Omental fat pad (tissue), 3 donors: ENCODE measurements at regions not wholly inside any gene's neighbourhood (a gene's known extent, or its start where the extent isn't known, plus 50 kb on each side); places are given as distances from the start of the nearest gene placed in this dataset.

ENCODE experiments used
- ATAC-seq: fragments of 150-250 bp; one replicate; pipeline ENCODE4 v1.9.1; 2016; ENCODE audit warnings: mild to moderate bottlenecking, moderate library complexity; ENCODE audit not compliant: low FRiP score
- DNase-seq: peaks from one replicate; pipeline ENCODE4 v3.0.0-alpha.2; 2019; ENCODE audit warnings: low spot score
- CTCF ChIP-seq, 3 donors: fragments of 450-650 bp; IDR thresholded peaks; one replicate each; pipeline ENCODE4 v1.5.1; 2016 to 2017; ENCODE audit warnings: antibody characterized with exemption in 3 of 3, mild to moderate bottlenecking in 3 of 3, moderate library complexity in 2 of 3

- no peak for ATAC-seq
- no peak for DNase-seq
- TF ChIP-seq CTCF (IDR thresholded peaks at IDR 0.05), result no peak
Observed at GRCh38 chr15:35724626-35725025, 178.7 kb upstream of the DPH6 start.

- no peak for DNase-seq
- TF ChIP-seq CTCF (IDR thresholded peaks at IDR 0.05), result no peak
- no peak for ATAC-seq
Observed at GRCh38 chr15:35725353-35725752, 179.4 kb upstream of the DPH6 start.

- no peak for ATAC-seq
- no peak for DNase-seq
- TF ChIP-seq CTCF (IDR thresholded peaks at IDR 0.05), result no peak
Observed at GRCh38 chr15:35727627-35728026, 181.7 kb upstream of the DPH6 start.

- ATAC-seq (no peak), DNase-seq (no peak)
- TF ChIP-seq CTCF (IDR thresholded peaks at IDR 0.05), result no peak
Observed at GRCh38 chr15:35728219-35728940, 182.4 kb upstream of the DPH6 start.

- no peak for ATAC-seq
- no peak for TF ChIP-seq CTCF (IDR thresholded peaks at IDR 0.05)
- no peak for DNase-seq
Observed at GRCh38 chr15:35736150-35736549, 190.2 kb upstream of the DPH6 start.

GRCh38 chr15:35737441-35737840, 191.5 kb upstream of the DPH6 start:
- no peak for TF ChIP-seq CTCF (IDR thresholded peaks at IDR 0.05)
- ATAC-seq, result no peak
- no peak for DNase-seq

- DNase-seq (no peak), ATAC-seq (no peak)
- TF ChIP-seq CTCF (IDR thresholded peaks at IDR 0.05), result no peak
Observed at GRCh38 chr15:35738370-35738769, 192.4 kb upstream of the DPH6 start.
